HFFc6 (cell line): ENCODE measurements at regions not wholly inside any gene's neighbourhood (a gene's known extent, or its start where the extent isn't known, plus 50 kb on each side); places are given as distances from the start of the nearest gene placed in this dataset. TPM values are rescaled to one million over a fixed set of nuclear protein-coding genes. Genes with fewer than 3 reads are reported as not detected.

ENCODE experiments used
- DNase-seq: peaks from one replicate; pipeline ENCODE4 v3.0.0-alpha.2; 2018
- H3K27ac Mint-ChIP-seq: 2 replicates; pipeline ENCODE4 v1.8.0; 2020; ENCODE audit warnings: mild to moderate bottlenecking, mixed read lengths
- H3K27me3 Mint-ChIP-seq: 2 replicates; pipeline ENCODE4 v1.8.0; 2021; ENCODE audit warnings: mild to moderate bottlenecking, moderate library complexity, mixed read lengths; ENCODE audit not compliant: insufficient read depth
- H3K36me3 Mint-ChIP-seq: 2 replicates; pipeline ENCODE4 v1.8.0; 2021; ENCODE audit warnings: low read depth, mixed read lengths
- H3K4me1 Mint-ChIP-seq: 2 replicates; pipeline ENCODE4 v1.8.0; 2020; ENCODE audit warnings: low read depth, mixed read lengths
- H3K4me3 Mint-ChIP-seq: 2 replicates; pipeline ENCODE4 v1.8.0; 2020; ENCODE audit warnings: mild to moderate bottlenecking, moderate library complexity, mixed read lengths
- H3K9me3 Mint-ChIP-seq: 2 replicates; pipeline ENCODE4 v1.8.0; 2020; ENCODE audit warnings: mild to moderate bottlenecking, mixed read lengths
- microRNA-seq: library from miRNA; unstranded; fragments of <30 nt; microRNA quantifications from one replicate; pipeline ENCODE4, GENCODE V29; 2019
- TF ChIP-seq, protein P1 (sequence below): fragments of 200-600 bp; sonication (generic); IDR thresholded peaks from 2 replicates; pipeline ENCODE4 v1.5.0; 2021; ENCODE audit warnings: antibody characterized with exemption, mild to moderate bottlenecking

DNA sequence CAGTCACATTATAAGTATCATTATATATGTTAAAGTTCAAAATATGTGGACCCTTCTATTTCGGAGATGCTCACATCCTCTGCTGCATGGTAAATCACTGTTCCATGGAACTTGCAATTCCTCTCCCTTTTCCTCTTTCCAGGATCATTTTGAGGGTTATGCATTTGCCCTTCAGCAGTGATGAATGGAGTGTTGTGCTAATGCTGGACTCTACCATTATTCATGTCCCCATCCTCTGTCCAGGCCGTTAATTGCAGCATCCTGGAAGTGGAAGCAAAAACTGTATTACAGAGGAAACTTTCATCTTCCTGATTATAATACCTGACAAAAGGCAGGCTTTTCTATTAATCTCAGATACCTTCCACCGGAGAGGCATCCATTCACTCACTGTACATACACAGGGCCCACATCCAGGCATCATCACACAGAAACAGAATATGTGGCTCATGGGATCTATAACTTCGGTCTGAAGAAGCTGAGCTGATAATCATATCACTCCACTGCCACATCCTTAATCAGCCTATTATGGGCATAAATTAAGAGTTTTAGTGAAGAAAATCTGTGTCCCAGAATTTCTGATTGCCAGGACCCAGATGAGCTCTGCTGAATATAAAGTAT, 65.0 kb upstream of the ACO1 start:
- Mint-ChIP-seq H3K27me3 (no peaks in the 10 kb centered on the region), H3K36me3 (no peaks in the 10 kb centered on the region), H3K27ac (no peak overlapping the region), H3K4me3 (no peak overlapping the region), H3K4me1 (no peaks in the 10 kb centered on the region), H3K9me3 (no peaks in the 10 kb centered on the region)
- TF ChIP-seq, protein P1, sequence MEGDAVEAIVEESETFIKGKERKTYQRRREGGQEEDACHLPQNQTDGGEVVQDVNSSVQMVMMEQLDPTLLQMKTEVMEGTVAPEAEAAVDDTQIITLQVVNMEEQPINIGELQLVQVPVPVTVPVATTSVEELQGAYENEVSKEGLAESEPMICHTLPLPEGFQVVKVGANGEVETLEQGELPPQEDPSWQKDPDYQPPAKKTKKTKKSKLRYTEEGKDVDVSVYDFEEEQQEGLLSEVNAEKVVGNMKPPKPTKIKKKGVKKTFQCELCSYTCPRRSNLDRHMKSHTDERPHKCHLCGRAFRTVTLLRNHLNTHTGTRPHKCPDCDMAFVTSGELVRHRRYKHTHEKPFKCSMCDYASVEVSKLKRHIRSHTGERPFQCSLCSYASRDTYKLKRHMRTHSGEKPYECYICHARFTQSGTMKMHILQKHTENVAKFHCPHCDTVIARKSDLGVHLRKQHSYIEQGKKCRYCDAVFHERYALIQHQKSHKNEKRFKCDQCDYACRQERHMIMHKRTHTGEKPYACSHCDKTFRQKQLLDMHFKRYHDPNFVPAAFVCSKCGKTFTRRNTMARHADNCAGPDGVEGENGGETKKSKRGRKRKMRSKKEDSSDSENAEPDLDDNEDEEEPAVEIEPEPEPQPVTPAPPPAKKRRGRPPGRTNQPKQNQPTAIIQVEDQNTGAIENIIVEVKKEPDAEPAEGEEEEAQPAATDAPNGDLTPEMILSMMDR = no peak
- no peak for DNase-seq

DNA sequence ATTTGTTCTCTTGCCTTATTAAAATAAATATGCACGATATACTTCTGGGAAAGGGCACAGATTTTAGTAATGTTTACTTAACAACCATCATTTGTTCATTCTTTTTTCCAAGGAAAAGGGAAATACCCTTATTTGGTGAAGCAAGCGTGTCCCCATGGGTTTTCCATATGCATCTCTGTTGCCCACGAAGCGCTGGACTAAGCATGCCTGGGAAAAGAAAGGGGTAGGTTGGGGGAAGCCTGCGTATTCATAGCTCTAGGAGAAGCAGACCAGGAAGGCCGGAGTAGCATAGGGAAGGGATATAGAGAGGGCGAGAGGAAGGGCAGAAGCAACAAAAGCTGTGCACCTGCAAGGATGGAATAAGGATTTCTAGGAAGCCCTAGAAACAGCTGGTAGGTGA, 61.8 kb upstream of the ACO1 start:
- no peaks in the 10 kb centered on the region for H3K4me1 Mint-ChIP-seq
- H3K4me3 Mint-ChIP-seq = no peak overlapping the region
- DNase-seq = no peak
- H3K36me3 Mint-ChIP-seq = no peaks in the 10 kb centered on the region
- H3K27ac Mint-ChIP-seq = no peak overlapping the region
- no peaks in the 10 kb centered on the region for H3K27me3 Mint-ChIP-seq
- TF ChIP-seq, protein P1 = no peak
- no peaks in the 10 kb centered on the region for H3K9me3 Mint-ChIP-seq

DNA sequence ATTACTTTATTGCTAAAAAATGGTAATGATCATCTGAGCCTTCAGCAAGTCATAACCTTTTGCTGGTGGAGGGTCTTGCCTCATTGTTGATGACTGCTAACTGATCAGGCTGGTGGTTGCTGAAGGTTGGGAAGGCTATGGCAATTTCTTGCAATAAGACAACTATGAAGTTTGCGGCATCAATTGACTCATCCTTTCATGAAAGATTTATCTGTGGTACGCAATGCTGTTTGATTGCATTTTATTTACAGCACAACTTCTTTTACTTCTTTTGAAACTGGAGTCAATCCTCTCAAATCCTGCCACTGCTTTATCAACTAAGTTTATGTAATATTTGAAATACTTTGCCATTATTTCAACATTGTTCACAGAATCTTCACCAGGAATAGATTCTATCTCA, 58.3 kb upstream of the ACO1 start:
- Mint-ChIP-seq H3K4me1 (no peaks in the 10 kb centered on the region), H3K36me3 (no peaks in the 10 kb centered on the region), H3K9me3 (no peaks in the 10 kb centered on the region), H3K27ac (no peak overlapping the region), H3K4me3 (no peak overlapping the region), H3K27me3 (no peaks in the 10 kb centered on the region)
- DNase-seq = no peak
- TF ChIP-seq, protein P1 = no peak

DNA sequence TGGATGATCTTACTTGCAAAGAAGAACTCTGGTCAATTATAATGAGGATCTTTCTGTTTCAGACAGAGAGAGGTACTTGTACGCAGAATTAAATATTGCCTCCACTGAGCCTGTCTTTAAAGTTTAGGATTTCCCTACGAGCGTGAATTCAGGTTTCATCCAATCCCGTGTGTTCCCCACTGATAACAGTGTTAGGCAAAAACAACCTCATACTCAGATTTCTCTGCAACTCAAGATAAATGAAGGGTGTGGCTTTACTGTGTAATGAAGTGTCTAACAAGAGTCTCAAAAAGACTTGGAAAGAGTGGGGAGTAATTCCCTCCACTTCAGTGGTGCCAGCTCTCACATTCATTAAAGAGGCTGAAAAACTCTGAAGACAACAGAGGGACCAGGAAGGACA, 53.2 kb upstream of the ACO1 start:
- TF ChIP-seq, protein P1 = no peak
- Mint-ChIP-seq H3K4me1 (no peaks in the 10 kb centered on the region), H3K9me3 (no peaks in the 10 kb centered on the region), H3K36me3 (no peaks in the 10 kb centered on the region), H3K4me3 (no peak overlapping the region), H3K27me3 (peaks cover 6% of the 10 kb centered on the region; the same call in 1 of the 2 replicates), H3K27ac (no peak overlapping the region)
- no peak for DNase-seq

DNA sequence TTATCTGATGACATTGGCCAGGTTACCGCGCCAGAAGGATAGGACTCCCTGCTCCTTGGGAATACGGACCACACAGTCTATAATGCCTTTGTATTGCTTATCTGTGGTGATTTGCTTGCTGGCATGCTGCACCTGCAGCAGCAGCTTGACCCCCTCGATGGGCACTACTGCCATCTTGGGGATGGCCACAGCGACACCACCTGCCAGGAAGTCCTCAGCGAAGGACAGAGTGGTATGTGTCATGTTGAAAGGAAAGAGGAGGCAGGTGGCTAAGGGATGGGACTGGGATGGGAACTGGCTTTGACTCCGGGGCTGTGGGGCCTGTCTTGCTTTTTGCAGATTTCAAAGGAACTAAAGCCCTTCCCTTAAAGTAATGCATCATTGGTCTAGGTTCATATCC, 50.3 kb upstream of the ACO1 start:
- DNase-seq = no peak
- Mint-ChIP-seq H3K27ac (no peak overlapping the region), H3K9me3 (no peaks in the 10 kb centered on the region), H3K27me3 (peaks cover 6% of the 10 kb centered on the region; the same call in 1 of the 2 replicates), H3K4me3 (no peak overlapping the region), H3K36me3 (no peaks in the 10 kb centered on the region), H3K4me1 (no peaks in the 10 kb centered on the region)
- TF ChIP-seq, protein P1 = no peak

Small RNAs in the stretch of these regions (microRNA-seq; reads per million reads assigned to microRNA genes)
- gene MIR873 (not detected), gene MIR876 (not detected)
